Testis (tissue), 2 donors: ENCODE measurements at regions not wholly inside any gene's neighbourhood (a gene's known extent, or its start where the extent isn't known, plus 50 kb on each side); places are given as distances from the start of the nearest gene placed in this dataset.

ENCODE experiments used
- CTCF ChIP-seq, 3 experiments: fragments of 450-650 bp in 2 of 3; fragments of 200-600 bp in 1 of 3; sonication (generic) in 1 of 3; IDR thresholded peaks; one replicate each; pipeline ENCODE4 v1.5.1; 2016 to 2019; ENCODE audit warnings: antibody characterized with exemption in 3 of 3, mild to moderate bottlenecking in 2 of 3, moderate library complexity in 1 of 3
- POLR2A ChIP-seq: fragments of 450-650 bp; IDR thresholded peaks from one replicate; pipeline ENCODE4 v1.6.1; 2017; ENCODE audit warnings: antibody characterized with exemption, mild to moderate bottlenecking, moderate library complexity

DNA sequence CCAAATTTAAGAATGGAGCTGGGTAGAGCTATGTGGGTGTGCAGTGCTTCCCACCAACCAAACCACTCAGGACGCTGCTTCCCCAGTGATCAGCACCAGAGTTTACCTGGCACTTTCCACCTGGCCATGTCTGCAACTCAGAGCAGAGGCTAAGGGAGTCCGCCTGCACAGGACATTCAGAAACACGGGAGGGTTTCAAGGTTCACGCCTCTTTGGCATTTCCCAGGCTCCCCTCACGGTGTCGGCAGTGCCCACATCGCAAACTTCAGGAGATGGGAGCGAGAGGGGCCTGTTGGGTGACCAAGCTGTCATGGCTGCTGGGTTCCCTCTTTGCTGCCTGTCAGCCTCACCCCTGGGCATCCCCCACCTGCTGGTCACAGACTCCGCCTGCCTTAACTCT lies 161.5 kb downstream of the NXNL2 start:
- TF ChIP-seq CTCF (IDR thresholded peaks at IDR 0.05) (no peak), POLR2A (no peak)
